NCI-H510A treated with DMSO at 0.1 percent for 48 hours (cell line): ENCODE measurements at regions not wholly inside any gene's neighbourhood (a gene's known extent, or its start where the extent isn't known, plus 50 kb on each side); places are given as distances from the start of the nearest gene placed in this dataset.

Source experiments
- DNase-seq: peaks from one replicate; lab custom pipeline; 2025; lab: John Stamatoyannopoulos, UW

- DNase-seq: no peak
Observed at GRCh38 chr1:199333180-199333579, 694.3 kb upstream of the NR5A2 start.

- no peak for DNase-seq
Observed at GRCh38 chr1:199335496-199335895, 692.0 kb upstream of the NR5A2 start.

GRCh38 chr1:199336745-199337640, 690.5 kb upstream of the NR5A2 start:
- DNase-seq: no peak

- no peak for DNase-seq
Observed at GRCh38 chr1:199338760-199339159, 688.8 kb upstream of the NR5A2 start.

GRCh38 chr1:199352351-199352750, 675.2 kb upstream of the NR5A2 start:
- DNase-seq: no peak

GRCh38 chr1:199353906-199354305, 673.6 kb upstream of the NR5A2 start:
- no peak for DNase-seq

GRCh38 chr1:199356561-199356960, 670.9 kb upstream of the NR5A2 start:
- DNase-seq: no peak

GRCh38 chr1:199357599-199357998, 669.9 kb upstream of the NR5A2 start:
- no peak for DNase-seq

- no peak for DNase-seq
Observed at GRCh38 chr1:199362996-199363395, 664.5 kb upstream of the NR5A2 start.

GRCh38 chr1:199373139-199373538, 654.4 kb upstream of the NR5A2 start:
- no peak for DNase-seq

GRCh38 chr1:199377211-199377610, 650.3 kb upstream of the NR5A2 start:
- no peak for DNase-seq

- DNase-seq: no peak
Observed at GRCh38 chr1:199383793-199384192, 643.7 kb upstream of the NR5A2 start.

- DNase-seq: no peak
Observed at GRCh38 chr1:199394856-199395255, 632.7 kb upstream of the NR5A2 start.

- no peak for DNase-seq
Observed at GRCh38 chr1:199396456-199396855, 631.1 kb upstream of the NR5A2 start.

GRCh38 chr1:199399996-199400724, 627.4 kb upstream of the NR5A2 start:
- DNase-seq: no peak

- DNase-seq: no peak
Observed at GRCh38 chr1:199403531-199404116, 623.9 kb upstream of the NR5A2 start.

- DNase-seq: no peak
Observed at GRCh38 chr1:199404191-199404590, 623.3 kb upstream of the NR5A2 start.

- no peak for DNase-seq
Observed at GRCh38 chr1:199404976-199405375, 622.5 kb upstream of the NR5A2 start.

- no peak for DNase-seq
Observed at GRCh38 chr1:199405634-199406196, 621.8 kb upstream of the NR5A2 start.

GRCh38 chr1:199410462-199410861, 617.0 kb upstream of the NR5A2 start:
- DNase-seq: no peak

- no peak for DNase-seq
Observed at GRCh38 chr1:199411506-199411905, 616.0 kb upstream of the NR5A2 start.

- no peak for DNase-seq
Observed at GRCh38 chr1:199422206-199422605, 605.3 kb upstream of the NR5A2 start.

GRCh38 chr1:199447906-199448305, 579.6 kb upstream of the NR5A2 start:
- no peak for DNase-seq
